ENCODE measurements at regions not wholly inside any gene's neighbourhood (a gene's known extent, or its start where the extent isn't known, plus 50 kb on each side); places are given as distances from the start of the nearest gene placed in this dataset.

GRCh38 chr9:113742878-113743277 lies 133.2 kb upstream of the ZNF618 start:
- DNase-seq: no peak

- no peak for DNase-seq
Observed at GRCh38 chr9:113746486-113746885, 129.6 kb upstream of the ZNF618 start.

- DNase-seq: no peak
Observed at GRCh38 chr9:113748135-113748534, 128.0 kb upstream of the ZNF618 start.

- no peak for DNase-seq
Observed at GRCh38 chr9:113753398-113754119, 122.5 kb upstream of the ZNF618 start.

- no peak for DNase-seq
Observed at GRCh38 chr9:113754739-113755138, 121.4 kb upstream of the ZNF618 start.

GRCh38 chr9:113755433-113755832 lies 120.7 kb upstream of the ZNF618 start:
- DNase-seq: no peak

- no peak for DNase-seq
Observed at GRCh38 chr9:113756476-113757192, 119.5 kb upstream of the ZNF618 start.

- DNase-seq: no peak
Observed at GRCh38 chr9:113763429-113763828, 112.7 kb upstream of the ZNF618 start.

- no peak for DNase-seq
Observed at GRCh38 chr9:113764572-113764971, 111.5 kb upstream of the ZNF618 start.

GRCh38 chr9:113769412-113769811 lies 106.7 kb upstream of the ZNF618 start:
- no peak for DNase-seq

GRCh38 chr9:113770396-113770795 lies 105.7 kb upstream of the ZNF618 start:
- no peak for DNase-seq

- no peak for DNase-seq
Observed at GRCh38 chr9:113771199-113771598, 104.9 kb upstream of the ZNF618 start.

GRCh38 chr9:113772121-113772810 lies 103.8 kb upstream of the ZNF618 start:
- DNase-seq: no peak

- DNase-seq: no peak
Observed at GRCh38 chr9:113774963-113775362, 101.1 kb upstream of the ZNF618 start.

- no peak for DNase-seq
Observed at GRCh38 chr9:113775749-113776148, 100.4 kb upstream of the ZNF618 start.

GRCh38 chr9:113776194-113776593 lies 99.9 kb upstream of the ZNF618 start:
- no peak for DNase-seq

GRCh38 chr9:113781381-113781780 lies 94.7 kb upstream of the ZNF618 start:
- DNase-seq: no peak

- DNase-seq: no peak
Observed at GRCh38 chr9:113781896-113782295, 94.2 kb upstream of the ZNF618 start.

- DNase-seq: no peak
Observed at GRCh38 chr9:113783475-113783874, 92.6 kb upstream of the ZNF618 start.

- no peak for DNase-seq
Observed at GRCh38 chr9:113785334-113785733, 90.8 kb upstream of the ZNF618 start.

- no peak for DNase-seq
Observed at GRCh38 chr9:113786071-113786470, 90.0 kb upstream of the ZNF618 start.

GRCh38 chr9:113787871-113788270 lies 88.2 kb upstream of the ZNF618 start:
- DNase-seq: no peak

- DNase-seq: no peak
Observed at GRCh38 chr9:113788616-113789330, 87.3 kb upstream of the ZNF618 start.
